SK-N-SH (cell line): ENCODE measurements at regions not wholly inside any gene's neighbourhood (a gene's known extent, or its start where the extent isn't known, plus 50 kb on each side); places are given as distances from the start of the nearest gene placed in this dataset.

ENCODE experiments used
- CTCF ChIA-PET: fragments of 300-600, 350-600 bp; formaldehyde crosslinking; extraction: SDS; loops from one replicate; lab custom pipeline; 2021; lab: Yijun Ruan, JAX
- POLR2A ChIA-PET: fragments of 350-600 bp; sonication (Branson Sonifier 250); formaldehyde crosslinking; extraction: SDS; loops from one replicate; lab custom pipeline; 2020; ENCODE audit warnings: antibody characterized with exemption, inconsistent platforms; lab: Yijun Ruan, JAX
- DNase-seq: peaks from one replicate; pipeline ENCODE4 v3.0.0; 2012
- H2AFZ ChIP-seq: fragments of 200-600 bp; sonication (generic); 2 replicates; pipeline ENCODE4 v1.8.1; 2016; ENCODE audit warnings: antibody characterized with exemption, mild to moderate bottlenecking, low read depth
- H3F3A ChIP-seq: fragments of 200-600 bp; sonication (generic); replicated peaks from 2 replicates; pipeline ENCODE3; 2016; ENCODE audit warnings: antibody characterized with exemption, mild to moderate bottlenecking; ENCODE audit not compliant: insufficient read depth
- H3K27ac ChIP-seq, 2 experiments: fragments of 200-500 bp in 1 of 2; fragments of 200-600 bp in 1 of 2; sonication (Bioruptor generic) in 1 of 2; sonication (generic), shearing (Covaris generic) in 1 of 2; 2 replicates each; pipeline versions ENCODE4 v1.5.1 to v1.6.1; 2014 to 2016; ENCODE audit warnings: low read depth in 2 of 2, inconsistent platforms in 1 of 2, low read length in 1 of 2, mild to moderate bottlenecking in 1 of 2, mixed read lengths in 1 of 2
- H3K27me3 ChIP-seq: fragments of 200-600 bp; sonication (generic), shearing (Covaris generic); 2 replicates; pipeline ENCODE4 v1.6.1; 2016; ENCODE audit warnings: mixed run types; ENCODE audit not compliant: insufficient read depth
- H3K36me3 ChIP-seq, 2 experiments: fragments of 200-500 bp in 1 of 2; fragments of 200-600 bp in 1 of 2; sonication (Bioruptor generic) in 1 of 2; sonication (generic) in 1 of 2; replicated peaks in 1 of 2; 2 replicates each; pipeline versions ENCODE3 to v1.5.1; 2014 to 2016; ENCODE audit warnings: low read length in 1 of 2, mild to moderate bottlenecking in 1 of 2; ENCODE audit not compliant: insufficient read depth in 2 of 2, control insufficient read depth in 1 of 2
- H3K4me1 ChIP-seq, 2 experiments: fragments of 200-500 bp in 1 of 2; fragments of 200-600 bp in 1 of 2; sonication (Bioruptor generic) in 1 of 2; sonication (generic), shearing (Covaris generic) in 1 of 2; 2 replicates each; pipeline versions ENCODE4 v1.5.1 to v1.6.1; 2014 to 2016; ENCODE audit warnings: low read depth in 1 of 2, low read length in 1 of 2, mixed run types in 1 of 2; ENCODE audit not compliant: insufficient read depth in 2 of 2, control insufficient read depth in 1 of 2
- H3K4me2 ChIP-seq: fragments of 200-600 bp; sonication (generic), shearing (Covaris generic); 2 replicates; pipeline ENCODE4 v1.6.1; 2017; ENCODE audit warnings: mixed run types
- H3K4me3 ChIP-seq, 2 experiments: fragments of 200-500 bp in 1 of 2; fragments of 200-600 bp in 1 of 2; sonication (Bioruptor generic) in 1 of 2; sonication (generic), shearing (Covaris generic) in 1 of 2; 2 replicates each; pipeline versions ENCODE4 v1.5.1 to v1.8.1; 2014 to 2016; ENCODE audit warnings: low read depth in 2 of 2, inconsistent platforms in 1 of 2, low read length in 1 of 2, mild to moderate bottlenecking in 1 of 2, mixed read lengths in 1 of 2, moderate library complexity in 1 of 2
- H3K79me2 ChIP-seq: fragments of 200-600 bp; sonication (generic); 2 replicates; pipeline ENCODE4 v1.8.1; 2017; ENCODE audit warnings: mild to moderate bottlenecking; ENCODE audit not compliant: insufficient read depth
- H3K9ac ChIP-seq: fragments of 200-600 bp; sonication (generic); 2 replicates; pipeline ENCODE4 v1.6.1; 2017; ENCODE audit warnings: mixed run types
- H3K9me2 ChIP-seq: fragments of 200-600 bp; sonication (generic); 2 replicates; pipeline ENCODE4 v1.6.1; 2017; ENCODE audit warnings: mixed run types
- H3K9me3 ChIP-seq: fragments of 200-600 bp; sonication (generic); 2 replicates; pipeline ENCODE4 v1.6.1; 2017; ENCODE audit warnings: mixed run types, mild to moderate bottlenecking, moderate library complexity
- H4K20me1 ChIP-seq: fragments of 200-600 bp; sonication (generic); 2 replicates; pipeline ENCODE4 v1.6.1; 2017; ENCODE audit warnings: mild to moderate bottlenecking, mixed run types; ENCODE audit not compliant: insufficient read depth
- ELF1 ChIP-seq: IDR thresholded peaks from 2 replicates; pipeline ENCODE4 v1.4.0; 2012
- EP300 ChIP-seq, 2 experiments: IDR thresholded peaks; 2 replicates each; pipeline versions ENCODE4 v1.4.0 to v1.6.1; 2012; ENCODE audit warnings: borderline replicate concordance in 1 of 2, low read depth in 1 of 2, low read length in 1 of 2
- EZH2phosphoT487 ChIP-seq: fragments of 200-600 bp; sonication (generic); IDR thresholded peaks from 2 replicates; pipeline ENCODE4 v1.6.1; 2017; ENCODE audit warnings: low read depth, mixed run types, mild to moderate bottlenecking, antibody characterized with exemption, moderate library complexity, borderline replicate concordance
- GABPA ChIP-seq: IDR thresholded peaks from 2 replicates; pipeline ENCODE4 v1.4.0; 2012; ENCODE audit warnings: low read depth, mild to moderate bottlenecking
- GATA2 ChIP-seq: sonication (generic); formaldehyde crosslinking; IDR thresholded peaks from 2 replicates; pipeline ENCODE4 v1.5.0; 2020; ENCODE audit warnings: mild to moderate bottlenecking, missing genetic modification reagents
- MXI1 ChIP-seq: IDR thresholded peaks from 2 replicates; pipeline ENCODE4 v1.6.1; 2012; ENCODE audit warnings: mild to moderate bottlenecking, low read depth, low read length, improper control_type of control experiment
- NFIC ChIP-seq: IDR thresholded peaks from 2 replicates; pipeline ENCODE4 v1.4.0; 2012; ENCODE audit warnings: borderline replicate concordance
- NRF1 ChIP-seq: IDR thresholded peaks from 2 replicates; pipeline ENCODE4 v1.6.1; 2012; ENCODE audit warnings: low read depth, mild to moderate bottlenecking, low read length
- POLR2AphosphoS5 ChIP-seq: IDR thresholded peaks from 2 replicates; pipeline ENCODE4 v1.6.1; 2012; ENCODE audit warnings: low read depth, low read length
- RCOR1 ChIP-seq: fragments of 150-350 bp; IDR thresholded peaks from 2 replicates; pipeline ENCODE4 v1.6.1; 2017; ENCODE audit warnings: antibody characterized with exemption, low read length
- SMC3 ChIP-seq: IDR thresholded peaks from 2 replicates; pipeline ENCODE4 v1.6.1; 2012; ENCODE audit warnings: low read depth, low read length, improper control_type of control experiment
- TCF12 ChIP-seq: IDR thresholded peaks from 2 replicates; pipeline ENCODE4 v1.4.0; 2012
- WGBS: methylation state at CpG from one replicate; pipeline ENCODE4 v1.1.6; 2017; ENCODE audit warnings: low lambda C conversion rate; 5-methylcytosine and 5-hydroxymethylcytosine counted together
- TF ChIP-seq, protein P1 (sequence below): fragments of 150-350 bp; IDR thresholded peaks from 2 replicates; pipeline ENCODE4 v1.6.1; 2016; ENCODE audit warnings: mild to moderate bottlenecking, low read depth, low read length
- TF ChIP-seq, protein P2 (sequence below): IDR thresholded peaks from 2 replicates; pipeline ENCODE4 v1.4.0; 2012; ENCODE audit warnings: low read depth, borderline replicate concordance

DNA sequence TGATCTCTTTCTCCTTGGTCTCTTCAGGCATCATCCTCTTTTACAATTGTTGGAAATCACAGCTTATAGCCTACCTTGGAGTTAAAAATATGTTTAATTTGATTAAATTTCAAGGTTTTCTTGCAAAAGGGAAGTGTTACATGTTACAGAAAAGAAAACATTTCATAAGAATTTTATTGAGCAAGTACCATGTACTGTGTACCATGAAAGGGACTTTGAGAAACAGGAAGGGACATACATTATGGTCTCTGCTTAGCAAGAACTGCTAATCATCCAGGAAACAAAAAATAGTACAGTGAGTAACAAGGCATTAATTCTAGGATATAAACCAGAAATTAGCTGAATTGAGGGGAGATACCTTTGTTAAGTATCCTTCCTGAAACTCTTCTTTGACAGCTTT is 145.3 kb upstream of the SPACA1 start:
- Histone ChIP-seq H3K27me3 (no peaks in the 10 kb centered on the region), H3K9ac (no peak overlapping the region), H4K20me1 (no peaks in the 10 kb centered on the region), H3K27ac (no peak overlapping the region), H3K4me3 (no peak overlapping the region), H3K36me3 (no peaks in the 10 kb centered on the region), H3F3A (no peaks in the 10 kb centered on the region), H3K9me2 (no peaks in the 10 kb centered on the region), H3K4me2 (no peak overlapping the region)
- POLR2A ChIA-PET, result no interaction called here
- TF ChIP-seq ELF1 (no peak), RCOR1 (no peak), NRF1 (no peak), TCF12 (no peak)
- TF ChIP-seq, all 33 proteins: peak for 0
- no peaks in the 10 kb centered on the region for H3K79me2 ChIP-seq
- CTCF ChIA-PET, result no interaction called here
- no peak overlapping the region for H2AFZ ChIP-seq
- H3K4me1 ChIP-seq, result no peaks in the 10 kb centered on the region
- DNase-seq, result no peak
- H3K9me3 ChIP-seq, result no peaks in the 10 kb centered on the region

DNA sequence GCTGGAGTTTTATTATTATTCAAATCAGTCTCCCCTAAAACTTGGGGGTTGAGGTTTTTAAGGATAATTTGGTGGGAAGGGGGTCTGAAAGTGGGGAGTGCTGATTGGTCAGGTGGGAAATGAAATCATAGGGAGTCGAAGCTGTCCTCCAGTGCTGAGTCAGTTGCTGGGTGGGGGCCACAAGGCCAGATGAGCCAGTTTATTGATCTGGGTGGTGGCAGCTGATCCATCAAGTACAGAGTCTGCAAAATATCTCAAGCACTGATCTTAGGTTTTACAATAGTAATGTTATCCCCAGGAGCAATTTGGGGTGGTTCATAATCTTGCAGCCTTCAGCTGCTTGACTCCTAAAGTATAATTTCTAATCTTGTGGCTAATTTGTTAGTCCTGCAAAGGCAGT is 146.0 kb upstream of the SPACA1 start:
- Histone ChIP-seq H3K9ac (no peak overlapping the region), H4K20me1 (no peaks in the 10 kb centered on the region), H3K36me3 (no peaks in the 10 kb centered on the region), H3K79me2 (no peaks in the 10 kb centered on the region), H3K4me1 (no peaks in the 10 kb centered on the region), H3K9me2 (no peaks in the 10 kb centered on the region), H2AFZ (no peak overlapping the region), H3K27me3 (no peaks in the 10 kb centered on the region), H3K27ac (no peak overlapping the region), H3K4me3 (no peak overlapping the region), H3K4me2 (no peak overlapping the region), H3F3A (no peaks in the 10 kb centered on the region), H3K9me3 (no peaks in the 10 kb centered on the region)
- no peak for DNase-seq
- POLR2A ChIA-PET, result interaction anchor here (0.6 kb wide), 1 partner anchor 203 kb away, joined by 3 read pairs; no protein-coding TSS in a partner anchor
- 53% methylated on average over 1 of the region's 1 CpG for WGBS
- CTCF ChIA-PET, result interaction anchor here (1.4 to 2.2 kb wide), 2 partner anchors 11 to 28 kb away, joined by 5 read pairs; no protein-coding TSS in a partner anchor
- TF ChIP-seq MXI1 (no peak), NRF1 (no peak), SMC3 (no peak), GATA2 (CRISPR knock-in tag) (no peak), GABPA (no peak), NFIC (no peak), POLR2AphosphoS5 (no peak), EZH2phosphoT487 (no peak), EP300 (IDR thresholded peaks at IDR 0.05; ENCODE audit: borderline replicate concordance in 1 of 2, low read depth in 1 of 2, low read length in 1 of 2) (no peak), RCOR1 (no peak)
- TF ChIP-seq, protein P1, sequence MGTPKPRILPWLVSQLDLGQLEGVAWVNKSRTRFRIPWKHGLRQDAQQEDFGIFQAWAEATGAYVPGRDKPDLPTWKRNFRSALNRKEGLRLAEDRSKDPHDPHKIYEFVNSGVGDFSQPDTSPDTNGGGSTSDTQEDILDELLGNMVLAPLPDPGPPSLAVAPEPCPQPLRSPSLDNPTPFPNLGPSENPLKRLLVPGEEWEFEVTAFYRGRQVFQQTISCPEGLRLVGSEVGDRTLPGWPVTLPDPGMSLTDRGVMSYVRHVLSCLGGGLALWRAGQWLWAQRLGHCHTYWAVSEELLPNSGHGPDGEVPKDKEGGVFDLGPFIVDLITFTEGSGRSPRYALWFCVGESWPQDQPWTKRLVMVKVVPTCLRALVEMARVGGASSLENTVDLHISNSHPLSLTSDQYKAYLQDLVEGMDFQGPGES, result no peak
- TF ChIP-seq, protein P2, sequence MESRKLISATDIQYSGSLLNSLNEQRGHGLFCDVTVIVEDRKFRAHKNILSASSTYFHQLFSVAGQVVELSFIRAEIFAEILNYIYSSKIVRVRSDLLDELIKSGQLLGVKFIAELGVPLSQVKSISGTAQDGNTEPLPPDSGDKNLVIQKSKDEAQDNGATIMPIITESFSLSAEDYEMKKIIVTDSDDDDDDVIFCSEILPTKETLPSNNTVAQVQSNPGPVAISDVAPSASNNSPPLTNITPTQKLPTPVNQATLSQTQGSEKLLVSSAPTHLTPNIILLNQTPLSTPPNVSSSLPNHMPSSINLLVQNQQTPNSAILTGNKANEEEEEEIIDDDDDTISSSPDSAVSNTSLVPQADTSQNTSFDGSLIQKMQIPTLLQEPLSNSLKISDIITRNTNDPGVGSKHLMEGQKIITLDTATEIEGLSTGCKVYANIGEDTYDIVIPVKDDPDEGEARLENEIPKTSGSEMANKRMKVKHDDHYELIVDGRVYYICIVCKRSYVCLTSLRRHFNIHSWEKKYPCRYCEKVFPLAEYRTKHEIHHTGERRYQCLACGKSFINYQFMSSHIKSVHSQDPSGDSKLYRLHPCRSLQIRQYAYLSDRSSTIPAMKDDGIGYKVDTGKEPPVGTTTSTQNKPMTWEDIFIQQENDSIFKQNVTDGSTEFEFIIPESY, result no peak
